GM19438 (cell line): ENCODE measurements at regions not wholly inside any gene's neighbourhood (a gene's known extent, or its start where the extent isn't known, plus 50 kb on each side); places are given as distances from the start of the nearest gene placed in this dataset.

Experiments used
- ATAC-seq: cut with Tn5 transposase; IDR thresholded peaks from one replicate; pipeline ENCODE4 v1.9.1; 2021; ENCODE audit warnings: low read depth; ENCODE audit not compliant: unreplicated experiment

GRCh38 chr2:163462993-163463392 is 272.8 kb downstream of the FIGN start:
- ATAC-seq, result no peak

- no peak for ATAC-seq
Measured at GRCh38 chr2:163459986-163460385, 275.8 kb downstream of the FIGN start.

- no peak for ATAC-seq
Measured at GRCh38 chr2:163456953-163457743, 278.7 kb downstream of the FIGN start.

GRCh38 chr2:163455815-163456214 is 280.0 kb downstream of the FIGN start:
- ATAC-seq, result peak; percentile 91

- no peak for ATAC-seq
Measured at GRCh38 chr2:163453920-163454319, 281.9 kb downstream of the FIGN start.

- ATAC-seq, result no peak
Measured at GRCh38 chr2:163441603-163442002, 294.2 kb downstream of the FIGN start.

- ATAC-seq, result no peak
Measured at GRCh38 chr2:163436963-163437362, 298.8 kb downstream of the FIGN start.

- ATAC-seq, result no peak
Measured at GRCh38 chr2:163428187-163428586, 307.6 kb downstream of the FIGN start.

- no peak for ATAC-seq
Measured at GRCh38 chr2:163420604-163421003, 315.2 kb downstream of the FIGN start.

GRCh38 chr2:163419000-163419830 is 316.6 kb downstream of the FIGN start:
- ATAC-seq, result no peak

- peak; percentile 89 for ATAC-seq
Measured at GRCh38 chr2:163417596-163418337, 318.0 kb downstream of the FIGN start.

GRCh38 chr2:163414121-163414520 is 321.7 kb downstream of the FIGN start:
- ATAC-seq, result no peak

- no peak for ATAC-seq
Measured at GRCh38 chr2:163407296-163407695, 328.5 kb downstream of the FIGN start.

- no peak for ATAC-seq
Measured at GRCh38 chr2:163405298-163405697, 330.5 kb downstream of the FIGN start.

GRCh38 chr2:163401481-163401880 is 334.3 kb downstream of the FIGN start:
- no peak for ATAC-seq

GRCh38 chr2:163397451-163397850 is 338.4 kb downstream of the FIGN start:
- ATAC-seq, result no peak

GRCh38 chr2:163395602-163396001 is 340.2 kb downstream of the FIGN start:
- ATAC-seq, result no peak

- no peak for ATAC-seq
Measured at GRCh38 chr2:163389838-163390237, 346.0 kb downstream of the FIGN start.

GRCh38 chr2:163375472-163375871 is 360.3 kb downstream of the FIGN start:
- ATAC-seq, result no peak

GRCh38 chr2:163375070-163375469 is 360.7 kb downstream of the FIGN start:
- ATAC-seq, result no peak

- no peak for ATAC-seq
Measured at GRCh38 chr2:163374282-163374681, 361.5 kb downstream of the FIGN start.
